Inflammatory macrophage (primary cell): ENCODE measurements at regions not wholly inside any gene's neighbourhood (a gene's known extent, or its start where the extent isn't known, plus 50 kb on each side); places are given as distances from the start of the nearest gene placed in this dataset.
A peak's percentile ranks its signal among the peaks of the same experiment; 100 is the strongest.

ENCODE experiments used
- DNase-seq, 2 donors: peaks; one replicate each; pipeline ENCODE4 v3.0.0-alpha.2; 2020 to 2022

- DNase-seq, result no peak
Measured at GRCh38 chr18:60982928-60983327, 350.3 kb upstream of the CDH20 start.

- DNase-seq, result no peak
Measured at GRCh38 chr18:60984510-60984909, 348.7 kb upstream of the CDH20 start.

DNA sequence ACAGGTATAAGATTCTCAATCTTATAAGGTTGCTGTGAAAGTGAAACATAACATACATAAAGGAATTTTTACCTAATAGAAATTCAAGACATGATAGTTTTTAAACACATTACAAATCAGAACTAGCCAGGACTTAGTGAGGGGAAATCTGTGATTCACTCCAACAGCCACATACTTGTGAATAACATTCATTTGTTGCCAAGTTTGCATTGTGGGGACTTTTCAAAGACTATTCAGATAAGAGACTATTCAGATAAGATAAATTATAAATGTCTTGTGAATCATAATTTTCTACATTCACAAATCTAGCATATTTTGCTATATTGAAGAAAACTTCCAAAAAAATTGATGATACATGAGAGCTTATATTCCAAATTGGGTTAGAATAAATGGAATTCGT, 345.3 kb upstream of the CDH20 start:
- DNase-seq, result no peak

- no peak for DNase-seq
Measured at GRCh38 chr18:60996326-60996725, 336.9 kb upstream of the CDH20 start.

GRCh38 chr18:60996822-60997221, 336.4 kb upstream of the CDH20 start:
- DNase-seq, result no peak

GRCh38 chr18:61001138-61001537, 332.1 kb upstream of the CDH20 start:
- no peak for DNase-seq

GRCh38 chr18:61006687-61007224, 326.5 kb upstream of the CDH20 start:
- DNase-seq, result no peak

DNA sequence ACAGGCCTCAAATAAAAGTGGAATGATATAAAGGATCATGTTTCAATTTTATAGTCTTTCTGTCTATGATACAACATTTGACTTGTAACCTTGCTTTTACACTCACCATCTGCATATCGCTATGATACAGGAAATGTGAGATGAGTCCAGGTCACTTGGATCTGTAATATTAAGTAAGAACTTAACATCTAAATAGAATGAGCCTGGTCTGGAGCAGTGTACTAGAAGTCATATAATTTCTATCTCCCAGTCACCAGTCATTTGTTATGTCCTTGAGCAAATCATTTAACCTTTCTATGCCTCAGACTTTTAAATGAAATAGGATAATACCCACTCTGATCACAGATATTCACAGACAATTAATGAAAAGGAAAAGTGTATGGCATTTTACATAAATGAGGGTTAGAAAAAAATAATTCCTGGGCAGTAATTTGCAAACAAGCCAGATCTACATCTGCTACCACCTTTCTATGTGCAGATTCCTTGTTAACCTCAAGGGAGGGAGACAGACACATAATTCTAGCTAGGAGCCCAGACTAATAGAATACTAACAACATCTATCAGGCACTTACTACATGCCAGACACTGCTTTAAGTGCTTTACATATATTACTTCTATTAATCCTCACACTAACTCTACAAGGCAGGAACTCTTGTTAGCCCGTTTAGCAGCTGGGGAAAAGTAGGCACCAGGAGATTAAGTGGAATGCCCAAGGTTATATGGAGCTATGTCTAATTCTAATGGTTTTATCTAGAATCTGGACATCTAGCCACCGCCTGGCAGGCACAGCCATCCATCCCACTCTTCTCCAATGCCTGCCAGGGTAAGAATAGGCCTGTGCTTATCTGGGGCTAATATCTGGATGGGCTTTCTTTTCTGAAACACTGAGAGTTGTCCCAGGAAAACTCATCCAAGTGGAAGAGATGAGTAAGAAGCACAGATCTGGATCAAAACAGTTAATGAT, 313.6 kb upstream of the CDH20 start:
- DNase-seq, result no peak

DNA sequence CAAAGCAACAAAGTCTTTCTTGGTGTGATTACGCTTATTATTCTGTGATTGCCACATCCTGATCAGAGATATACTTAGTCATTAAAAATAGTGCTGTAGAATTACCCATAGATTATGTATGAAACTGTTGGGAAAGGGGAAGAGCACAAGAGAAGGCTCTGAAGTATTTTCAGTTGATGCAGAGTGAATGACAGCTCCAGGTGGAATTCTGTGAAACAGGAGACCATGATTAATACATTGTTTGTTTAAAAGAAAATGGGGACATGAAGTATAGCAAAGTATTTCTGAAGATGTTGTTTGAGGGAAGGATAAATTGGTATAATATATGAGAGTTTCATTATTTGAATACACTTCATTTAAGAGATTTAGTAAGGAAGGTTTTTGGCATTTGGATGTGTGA, 307.6 kb upstream of the CDH20 start:
- no peak for DNase-seq

DNA sequence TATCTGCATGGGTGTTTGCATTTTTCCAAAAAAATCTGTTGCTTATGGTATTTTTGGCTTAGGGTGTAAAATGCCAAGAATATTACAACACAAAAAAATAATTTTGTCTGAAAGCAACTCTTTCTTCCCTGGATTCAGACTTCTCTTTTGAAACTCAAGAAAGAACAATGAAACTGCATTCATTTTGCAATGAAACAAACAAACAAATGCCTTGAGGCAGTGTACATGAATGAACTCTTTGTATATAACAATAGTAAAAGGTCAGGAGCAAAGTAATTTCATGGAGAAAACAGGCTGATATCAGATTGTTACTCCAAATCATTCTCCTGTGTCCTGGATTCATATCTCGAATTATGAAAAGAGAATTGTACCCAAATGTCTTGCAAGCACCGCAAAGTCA, 301.6 kb upstream of the CDH20 start:
- no peak for DNase-seq

DNA sequence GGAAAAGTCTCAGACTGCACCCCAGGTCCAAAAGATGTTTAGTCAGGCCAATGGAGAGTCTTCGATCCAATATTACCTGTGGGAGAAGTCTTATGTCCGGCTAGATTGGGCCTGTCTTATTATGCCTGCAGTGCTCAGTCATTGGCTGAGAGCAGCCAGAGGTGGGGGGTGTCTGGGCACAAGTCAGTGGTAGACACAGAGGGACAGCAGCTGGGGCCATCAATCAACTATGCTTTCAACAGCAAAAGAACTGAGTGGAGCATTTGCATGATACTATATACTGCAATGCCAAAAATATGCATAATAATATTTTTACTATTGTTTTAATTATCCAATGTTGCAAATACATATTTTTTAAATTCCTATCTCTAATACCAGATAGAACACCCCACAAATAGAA, 298.6 kb upstream of the CDH20 start:
- DNase-seq, result no peak

DNA sequence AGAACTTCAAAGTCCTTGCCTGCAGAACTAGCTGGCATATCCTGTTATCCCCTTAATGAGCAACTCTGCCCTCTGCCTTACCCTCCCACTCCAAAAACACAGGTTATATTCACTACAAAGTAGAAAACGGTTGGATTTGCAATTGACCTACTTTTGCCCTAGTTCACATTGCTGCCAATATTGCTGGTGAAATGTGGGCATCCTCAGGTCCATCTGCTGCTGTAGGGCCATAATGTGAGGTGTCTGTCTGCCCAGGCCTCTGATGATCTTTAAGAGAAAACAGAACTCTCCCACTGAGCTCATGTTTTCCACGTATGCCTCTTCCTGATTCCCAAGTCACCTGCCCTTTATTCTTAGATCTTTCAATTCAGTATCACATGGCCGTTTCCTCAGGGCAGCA, 294.0 kb upstream of the CDH20 start:
- no peak for DNase-seq

- no peak for DNase-seq
Measured at GRCh38 chr18:61047794-61048193, 285.4 kb upstream of the CDH20 start.

- DNase-seq, result no peak
Measured at GRCh38 chr18:61057443-61057842, 275.8 kb upstream of the CDH20 start.

- no peak for DNase-seq
Measured at GRCh38 chr18:61062258-61062657, 271.0 kb upstream of the CDH20 start.

DNA sequence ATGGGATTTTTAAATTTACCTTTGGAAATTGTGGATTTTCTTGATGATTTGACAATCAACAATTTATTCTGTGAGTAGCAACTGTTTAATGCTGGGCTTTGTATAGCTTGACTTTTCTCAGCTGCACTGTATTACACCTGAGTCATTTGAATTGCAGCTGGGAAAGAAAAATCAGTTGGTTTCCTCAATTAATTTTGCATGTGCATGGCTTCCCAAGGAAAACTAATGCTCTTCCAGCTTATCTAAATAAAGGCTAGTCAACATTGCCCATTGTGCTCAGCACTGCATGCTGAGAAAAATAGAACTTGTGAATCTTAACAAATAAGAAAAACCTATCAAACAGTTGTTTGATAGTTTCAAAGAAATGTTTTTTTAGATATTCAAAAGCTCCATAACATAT, 268.3 kb upstream of the CDH20 start:
- no peak for DNase-seq

GRCh38 chr18:61076986-61077385, 256.2 kb upstream of the CDH20 start:
- DNase-seq, result no peak

DNA sequence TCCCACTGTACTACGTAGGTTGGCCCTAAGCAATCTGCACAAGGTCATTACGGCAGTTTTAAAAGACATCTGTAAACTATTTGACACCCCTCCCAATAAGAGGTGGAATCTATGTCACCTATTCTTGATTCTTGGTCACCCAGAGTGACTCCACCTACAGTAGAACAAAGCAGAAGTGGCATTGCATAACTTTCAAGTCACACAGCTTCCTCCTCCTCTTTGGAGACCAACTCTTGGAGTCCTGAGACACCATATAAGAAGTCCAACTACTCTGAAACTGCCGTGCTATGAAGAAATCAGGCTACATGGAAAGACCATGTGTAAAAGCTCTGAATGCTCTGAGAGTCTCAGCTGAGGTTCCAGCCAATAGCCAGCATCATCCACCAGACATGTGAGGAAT, 253.5 kb upstream of the CDH20 start:
- DNase-seq, result peak in 1 of 2 donors; percentile 3

- DNase-seq, result no peak
Measured at GRCh38 chr18:61080954-61081528, 252.2 kb upstream of the CDH20 start.

- no peak for DNase-seq
Measured at GRCh38 chr18:61082976-61083630, 250.1 kb upstream of the CDH20 start.

GRCh38 chr18:61085036-61085435, 248.2 kb upstream of the CDH20 start:
- no peak for DNase-seq

GRCh38 chr18:61085761-61086160, 247.5 kb upstream of the CDH20 start:
- DNase-seq, result no peak

DNA sequence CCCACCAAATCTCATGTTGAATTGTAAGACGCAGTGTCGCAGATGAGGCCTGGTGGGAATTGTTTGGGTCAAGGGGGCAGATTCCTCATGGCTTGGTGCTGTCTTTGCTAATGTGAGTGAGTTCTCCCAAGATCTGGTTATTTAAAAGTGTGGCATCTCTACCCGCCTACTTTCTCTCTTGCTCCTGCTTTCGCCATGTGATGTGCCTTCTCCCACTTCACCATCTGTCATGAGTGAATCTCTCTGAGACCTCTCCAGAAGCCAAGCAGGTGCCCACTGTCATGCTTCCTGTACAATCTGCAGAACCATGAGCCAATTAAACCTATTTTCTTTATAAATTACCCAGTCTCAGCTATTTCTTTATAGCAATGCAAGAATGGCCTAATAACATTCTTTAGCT, 246.6 kb upstream of the CDH20 start:
- no peak for DNase-seq

- DNase-seq, result no peak
Measured at GRCh38 chr18:61091379-61091778, 241.9 kb upstream of the CDH20 start.
